ENCODE measurements at regions not wholly inside any gene's neighbourhood (a gene's known extent, or its start where the extent isn't known, plus 50 kb on each side); places are given as distances from the start of the nearest gene placed in this dataset.

GRCh38 chr9:2351324-2351723 is 270.3 kb upstream of the VLDLR start:
- TF ChIP-seq CTCF (conservative IDR thresholded peaks at IDR 0.05; ENCODE audit: low read depth in 2 of 2) = no peak
- no peak for TF ChIP-seq ZNF114 (CRISPR knock-in tag; IDR thresholded peaks at IDR 0.05)
- TF ChIP-seq EZH2phosphoT487 (IDR thresholded peaks at IDR 0.05; ENCODE audit: unreplicated experiment) = no peak
- TF ChIP-seq EZH2 (IDR thresholded peaks at IDR 0.05; ENCODE audit: low read depth, unreplicated experiment) = no peak
- TF ChIP-seq JUNB (IDR thresholded peaks at IDR 0.05; ENCODE audit: unreplicated experiment) = no peak
- TF ChIP-seq CREB1 (CRISPR knock-in tag; IDR thresholded peaks at IDR 0.05; ENCODE audit: low read depth) = no peak
- no peak for TF ChIP-seq POLR2AphosphoS5 (IDR thresholded peaks at IDR 0.05; ENCODE audit: low read depth)
